ENCODE measurements at regions not wholly inside any gene's neighbourhood (a gene's known extent, or its start where the extent isn't known, plus 50 kb on each side); places are given as distances from the start of the nearest gene placed in this dataset.

GRCh38 chr6:150456466-150456865 lies 87.7 kb downstream of the IYD start:
- Histone ChIP-seq H3K36me3 (no peaks in the 10 kb centered on the region), H3K9me3 (no peaks in the 10 kb centered on the region), H3K27ac (no peak overlapping the region), H3K4me3 (no peak overlapping the region), H3K4me1 (no peaks in the 10 kb centered on the region), H3K27me3 (no peaks in the 10 kb centered on the region)
- 60 to 76% (median 67%) methylated on average over 7 of the region's 7 CpGs for WGBS, 5 donors
- DNase-seq = no peak
- intact Hi-C loops (cut with DNase I; ENCODE audit: low total_unique reads) = no loop called here
- no peak for TF ChIP-seq EP300 (IDR thresholded peaks at IDR 0.05)
- no peak for TF ChIP-seq POLR2AphosphoS5 (IDR thresholded peaks at IDR 0.05)
- TF ChIP-seq CTCF (IDR thresholded peaks at IDR 0.05) = no peak
- TF ChIP-seq POLR2A (IDR thresholded peaks at IDR 0.05) = no peak

GRCh38 chr6:150456902-150457643 lies 88.3 kb downstream of the IYD start:
- no peak for DNase-seq
- Histone ChIP-seq H3K4me1 (no peaks in the 10 kb centered on the region), H3K9me3 (no peaks in the 10 kb centered on the region), H3K27ac (no peak overlapping the region), H3K4me3 (no peak overlapping the region), H3K36me3 (no peaks in the 10 kb centered on the region), H3K27me3 (no peaks in the 10 kb centered on the region)
- intact Hi-C loops (cut with DNase I; ENCODE audit: low total_unique reads) = no loop called here
- 60 to 74% (median 65%) methylated on average over 7 of the region's 7 CpGs for WGBS, 5 donors
- TF ChIP-seq POLR2AphosphoS5 (IDR thresholded peaks at IDR 0.05) (no peak), EP300 (IDR thresholded peaks at IDR 0.05) (no peak), CTCF (IDR thresholded peaks at IDR 0.05) (no peak), POLR2A (IDR thresholded peaks at IDR 0.05) (no peak)

- WGBS, 5 donors = 64 to 80% (median 74%) methylated on average over 5 of the region's 5 CpGs
- H3K9me3 ChIP-seq = peaks cover 0 to under 1% (median 0%) of the 10 kb centered on the region in 4 donors
- H3K27me3 ChIP-seq = no peaks in the 10 kb centered on the region
- H3K27ac ChIP-seq = no peak overlapping the region
- no peaks in the 10 kb centered on the region for H3K36me3 ChIP-seq
- intact Hi-C loops (cut with DNase I; ENCODE audit: low total_unique reads) = no loop called here
- H3K4me1 ChIP-seq = no peaks in the 10 kb centered on the region
- DNase-seq = no peak
- TF ChIP-seq POLR2AphosphoS5 (IDR thresholded peaks at IDR 0.05) (no peak), POLR2A (IDR thresholded peaks at IDR 0.05) (no peak), EP300 (IDR thresholded peaks at IDR 0.05) (no peak), CTCF (IDR thresholded peaks at IDR 0.05) (no peak)
- H3K4me3 ChIP-seq = no peak overlapping the region
These were observed 89.8 kb downstream of the IYD start for GRCh38 chr6:150458579-150458978.

- no peak for TF ChIP-seq EP300 (IDR thresholded peaks at IDR 0.05)
- TF ChIP-seq POLR2A (IDR thresholded peaks at IDR 0.05) = no peak
- TF ChIP-seq CTCF (IDR thresholded peaks at IDR 0.05) = no peak
- no peak for TF ChIP-seq POLR2AphosphoS5 (IDR thresholded peaks at IDR 0.05)
- Histone ChIP-seq H3K9me3 (peaks cover 0 to 3% (median 0%) of the 10 kb centered on the region in 4 donors), H3K27ac (no peak overlapping the region), H3K27me3 (no peaks in the 10 kb centered on the region), H3K4me1 (no peaks in the 10 kb centered on the region), H3K36me3 (no peaks in the 10 kb centered on the region), H3K4me3 (no peak overlapping the region)
- intact Hi-C loops (cut with DNase I; ENCODE audit: low total_unique reads) = no loop called here
- 93 to 98% (median 94%) methylated on average over 5 of the region's 5 CpGs for WGBS, 5 donors
- DNase-seq = no peak
These were observed 95.0 kb downstream of the IYD start for GRCh38 chr6:150463852-150464251.

All from stomach (tissue), 8 donors.